Stimulated activated naive CD4-positive, alpha-beta T cell treated with Interleukin-2 at 50 U/mL for 16 hours (primary cell): ENCODE measurements at regions not wholly inside any gene's neighbourhood (a gene's known extent, or its start where the extent isn't known, plus 50 kb on each side); places are given as distances from the start of the nearest gene placed in this dataset.

Source experiments
- DNase-seq: peaks from one replicate; lab custom pipeline; 2025; lab: John Stamatoyannopoulos, UW

DNA sequence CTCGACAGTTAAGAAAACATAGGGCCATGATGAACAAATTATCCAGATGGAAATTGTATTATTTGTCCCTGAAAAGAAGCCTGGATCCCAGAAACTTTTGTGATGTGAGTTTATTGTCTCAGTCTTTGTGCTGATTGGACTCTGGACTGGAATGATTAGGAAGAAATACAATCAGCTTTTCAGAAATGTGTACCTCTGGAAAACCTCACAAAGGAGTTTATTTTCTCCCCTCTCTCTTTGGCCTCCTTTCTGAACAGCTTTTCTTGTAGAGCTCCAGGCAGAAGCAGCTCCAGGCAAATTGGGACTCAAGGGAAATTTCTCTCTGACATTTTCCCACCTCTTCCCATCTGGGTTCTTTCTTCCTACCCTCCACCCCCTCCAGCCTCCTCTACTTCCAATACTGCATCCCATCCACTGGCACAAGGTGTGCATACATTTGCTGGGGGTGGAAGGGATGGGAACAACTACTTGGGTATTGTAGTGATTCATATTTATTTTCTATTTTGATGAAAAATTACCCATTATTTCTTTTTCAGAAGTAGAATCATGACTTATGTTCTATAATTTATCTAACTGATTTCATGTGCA lies 119.7 kb downstream of the CD47 start:
- DNase-seq: no peak

DNA sequence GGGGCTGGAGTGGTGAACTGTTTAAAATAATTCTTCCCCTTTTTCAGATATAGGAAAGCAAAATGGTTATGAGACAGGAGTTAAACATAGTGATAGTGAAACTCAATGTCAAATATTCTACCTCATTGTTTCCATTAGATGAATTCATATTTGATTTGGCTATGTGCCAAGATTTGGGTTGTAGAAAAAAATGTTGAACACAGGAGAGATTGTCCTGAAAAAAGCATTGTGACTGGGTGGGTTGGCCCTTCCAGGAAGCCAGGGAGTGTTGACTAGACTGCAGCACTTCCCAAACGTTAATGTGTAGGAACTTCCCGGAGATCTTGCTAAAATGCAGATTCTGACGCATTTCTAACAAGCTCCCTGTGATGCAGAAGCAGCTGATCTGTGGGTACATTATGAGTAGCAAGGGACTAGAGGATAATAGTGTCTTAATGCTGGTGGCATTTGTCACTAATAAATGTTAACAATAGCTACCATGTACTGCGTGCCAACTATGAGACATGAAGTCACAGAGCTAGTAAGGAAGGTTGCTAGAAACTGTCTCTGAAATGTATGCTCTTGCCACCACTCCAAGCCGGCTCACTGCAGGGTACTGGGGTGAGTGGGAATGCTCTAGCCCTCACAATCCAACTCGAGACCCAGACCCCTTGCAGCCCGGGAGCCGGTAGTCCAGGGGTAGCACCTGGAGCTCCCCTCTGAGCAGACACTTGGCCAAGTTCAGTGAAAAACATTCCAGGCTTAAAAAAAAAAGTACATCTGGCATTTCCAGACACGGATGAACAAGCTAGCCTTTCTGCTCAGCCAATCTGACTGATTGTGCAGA lies 120.6 kb downstream of the CD47 start:
- no peak for DNase-seq

DNA sequence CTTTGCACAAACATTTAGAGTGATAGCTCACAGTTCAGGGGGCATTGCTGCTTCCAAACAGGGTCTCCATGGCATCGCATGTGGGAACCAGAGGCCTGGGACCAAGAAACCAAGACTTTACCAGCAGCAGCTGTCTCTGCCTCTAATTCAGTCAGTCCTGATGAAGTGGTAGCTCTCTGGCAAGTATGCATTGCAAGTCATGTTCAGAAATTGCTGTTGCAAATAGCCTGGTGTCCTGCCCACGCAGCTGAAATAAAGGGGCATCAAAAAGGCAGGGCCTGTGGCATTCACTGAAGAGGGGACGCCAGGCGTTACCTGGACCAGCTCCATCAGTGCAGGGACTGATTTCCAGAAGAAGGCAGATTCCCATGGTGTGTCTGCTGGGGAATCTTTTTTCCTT lies 121.3 kb downstream of the CD47 start:
- DNase-seq: no peak

DNA sequence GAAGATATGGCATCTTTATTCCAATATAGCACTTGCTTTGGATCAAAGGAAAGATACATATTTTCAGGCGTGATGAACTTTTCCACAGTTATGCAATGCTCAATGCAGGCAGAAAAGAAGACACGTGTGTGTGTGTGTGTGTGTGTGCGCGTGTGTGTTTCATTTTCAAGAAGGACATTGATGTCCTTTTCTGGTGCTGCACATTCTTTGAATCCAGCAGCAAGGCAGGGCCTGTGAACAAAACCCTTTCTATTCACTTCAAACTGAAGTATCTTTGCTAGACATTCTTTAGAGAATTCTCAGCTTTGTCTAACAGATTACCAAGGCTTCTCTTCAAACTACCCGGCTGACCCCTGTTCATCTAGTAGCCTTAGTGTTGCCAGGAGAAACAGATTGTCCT lies 124.6 kb downstream of the CD47 start:
- DNase-seq: no peak

DNA sequence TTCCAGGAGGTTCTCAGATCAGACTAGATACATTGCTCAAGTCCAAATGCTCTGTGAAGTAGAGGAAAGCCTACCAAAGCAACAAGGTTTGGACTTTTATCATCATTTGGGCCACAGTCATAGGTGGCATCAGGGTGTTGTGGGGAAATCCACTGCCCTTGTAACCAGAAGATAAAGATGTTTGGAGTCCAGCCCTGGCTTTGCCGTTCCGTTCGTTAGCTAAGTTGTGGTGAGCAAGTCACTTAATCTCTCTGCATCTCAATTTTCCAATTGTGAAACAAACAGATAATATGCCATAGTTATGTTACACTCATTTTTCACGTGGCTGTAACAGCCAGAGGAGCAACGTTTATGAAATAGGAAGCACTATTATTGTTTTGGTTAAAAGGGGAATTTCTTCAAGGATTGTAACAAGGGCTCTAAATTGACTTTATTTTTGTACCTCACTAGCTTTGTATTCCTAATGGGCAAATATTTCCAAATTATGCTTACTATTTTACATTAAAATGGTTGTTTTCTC lies 125.6 kb downstream of the CD47 start:
- DNase-seq: no peak

DNA sequence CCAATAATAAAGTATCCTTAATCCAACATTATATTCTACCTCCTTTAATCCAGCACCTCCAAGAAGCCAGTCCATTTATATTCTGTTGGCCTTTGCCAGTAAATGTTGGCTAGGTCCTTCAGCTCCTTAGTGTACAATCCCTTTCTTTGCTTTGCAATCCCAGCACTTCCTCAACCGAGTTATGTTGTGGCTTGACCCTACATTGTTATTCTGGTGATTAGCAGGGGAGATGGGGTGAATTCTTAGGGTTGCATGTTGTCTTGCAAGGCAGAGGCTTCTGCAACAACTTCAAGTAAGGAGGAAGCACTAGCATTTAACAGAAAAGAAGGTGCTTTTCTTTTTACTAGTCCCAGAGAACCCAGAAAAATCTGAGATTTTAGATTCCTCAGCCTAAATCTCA lies 127.2 kb downstream of the CD47 start:
- DNase-seq: no peak

DNA sequence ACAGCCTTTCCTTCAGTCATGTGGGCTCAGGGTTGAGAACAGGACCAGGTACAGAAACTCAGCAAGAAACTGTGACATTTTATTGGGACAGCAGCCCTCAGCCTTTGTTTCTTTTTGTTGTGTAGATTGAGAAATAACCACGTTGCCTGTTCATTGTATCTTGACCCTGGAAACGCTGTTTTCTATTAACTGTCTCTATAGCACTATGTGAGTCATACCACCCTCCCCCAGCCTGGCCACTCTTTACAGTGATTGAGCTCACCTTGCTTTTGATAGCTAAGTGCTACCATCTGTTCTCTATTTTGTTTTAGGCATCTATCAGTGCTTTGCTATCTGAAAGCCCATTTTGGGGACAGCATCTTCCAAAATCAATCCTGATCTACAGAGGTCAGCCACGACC lies 127.9 kb downstream of the CD47 start:
- DNase-seq: no peak

DNA sequence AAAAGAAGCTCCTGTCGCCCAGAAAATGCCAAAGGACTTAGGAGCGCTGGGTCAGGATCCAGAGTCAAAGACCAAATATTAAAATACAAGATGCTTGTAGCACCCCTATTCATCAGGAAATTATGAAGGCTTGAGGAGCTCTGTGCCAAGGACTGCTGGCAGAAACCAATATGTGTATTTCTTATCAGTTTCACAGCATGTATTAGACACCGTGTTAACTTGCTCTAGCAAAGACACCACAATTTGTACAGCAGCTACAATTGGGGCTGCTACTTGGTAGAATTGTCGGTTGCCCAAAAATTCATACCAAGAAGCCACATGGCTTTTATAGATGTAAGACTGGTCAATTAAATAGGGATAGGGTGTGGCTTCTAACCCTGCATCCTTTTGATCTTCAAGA lies 128.8 kb downstream of the CD47 start:
- DNase-seq: no peak

DNA sequence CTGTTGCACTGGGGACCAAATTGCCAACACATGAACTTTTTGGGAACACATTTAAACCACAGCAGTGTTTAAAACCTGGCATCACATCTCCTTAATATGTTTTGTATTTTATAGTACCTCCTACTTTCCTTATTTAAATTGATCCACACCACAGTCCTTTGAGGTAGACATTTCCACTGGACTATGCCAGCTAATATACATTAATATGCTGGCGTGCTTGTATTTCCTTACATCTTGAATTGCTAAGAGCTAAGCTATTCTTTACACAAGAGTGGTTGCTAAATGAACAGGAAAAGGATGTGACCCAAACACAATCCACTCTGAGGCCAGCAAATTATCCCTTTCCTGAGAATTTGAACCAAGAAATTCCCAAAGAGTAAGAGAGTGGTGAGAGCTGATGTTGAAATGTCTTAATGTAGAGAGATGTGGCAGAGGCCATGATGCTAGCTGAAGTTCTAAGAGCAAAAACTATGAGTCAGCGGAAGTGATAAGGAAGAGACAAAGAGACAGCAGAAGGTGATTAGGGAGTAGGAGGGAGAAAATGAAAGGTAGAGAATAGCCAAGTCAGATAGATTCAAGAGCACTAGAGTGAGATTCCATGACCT lies 131.2 kb downstream of the CD47 start:
- DNase-seq: no peak

DNA sequence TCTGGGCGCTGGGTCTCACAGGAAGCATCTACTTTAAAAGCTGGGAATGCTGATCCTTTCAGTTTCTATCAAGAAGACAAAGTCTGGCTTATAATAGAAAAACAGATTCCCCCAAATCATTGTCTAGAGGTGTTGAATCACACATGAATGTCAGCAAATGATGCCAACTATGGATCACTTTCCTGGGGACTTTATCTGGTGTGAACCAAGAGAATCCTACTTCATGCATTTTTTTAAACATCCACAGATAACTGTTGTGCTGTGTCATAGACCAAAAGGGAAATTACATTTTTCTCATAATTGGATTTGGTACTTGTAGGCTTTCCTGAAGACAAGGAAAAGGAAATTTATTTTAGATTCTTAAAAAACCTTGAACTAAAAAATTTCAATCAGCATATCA lies 132.7 kb downstream of the CD47 start:
- no peak for DNase-seq

DNA sequence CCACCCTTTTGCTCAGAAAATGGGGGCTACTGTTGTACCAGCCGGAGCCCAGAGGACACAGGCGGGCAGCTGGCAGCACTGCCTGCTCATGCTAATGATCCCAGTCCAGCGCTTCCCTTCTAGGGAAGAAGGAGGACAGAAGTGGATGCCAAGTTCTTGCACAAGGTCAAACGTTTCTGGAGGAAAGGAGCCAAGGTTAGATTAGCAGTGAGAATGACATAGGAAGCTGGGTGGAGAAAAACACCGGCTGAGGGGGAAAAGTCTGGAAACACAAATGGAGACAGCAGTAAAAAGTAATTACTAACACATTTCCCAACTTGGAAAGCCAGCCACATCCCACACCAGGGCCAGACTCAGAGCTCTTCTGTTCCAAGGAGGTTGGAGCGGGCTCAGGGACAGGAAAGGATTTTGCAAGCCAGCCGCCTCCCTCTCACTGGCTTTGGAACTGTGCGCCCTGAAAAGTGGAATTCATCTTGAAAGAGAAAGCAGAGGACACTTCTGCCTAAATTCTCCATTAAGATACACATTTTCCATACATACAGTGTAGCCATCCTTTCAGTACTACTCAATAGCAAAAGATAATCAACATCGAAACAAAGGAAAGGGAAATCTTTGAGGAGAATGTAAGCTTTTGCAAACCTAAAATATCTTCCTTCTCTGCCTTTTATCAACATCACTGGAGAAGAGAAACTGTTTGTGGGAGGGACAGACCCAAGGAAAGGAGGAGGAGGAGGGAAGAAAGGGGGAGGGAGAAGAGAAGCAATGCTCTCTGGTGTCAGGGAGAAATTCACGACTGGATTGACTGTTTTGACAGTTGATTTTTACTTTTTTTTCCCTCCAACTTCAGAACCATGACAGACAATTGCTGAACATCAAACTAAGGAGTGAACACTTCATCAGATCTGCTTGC lies 133.6 kb downstream of the CD47 start:
- DNase-seq: no peak

DNA sequence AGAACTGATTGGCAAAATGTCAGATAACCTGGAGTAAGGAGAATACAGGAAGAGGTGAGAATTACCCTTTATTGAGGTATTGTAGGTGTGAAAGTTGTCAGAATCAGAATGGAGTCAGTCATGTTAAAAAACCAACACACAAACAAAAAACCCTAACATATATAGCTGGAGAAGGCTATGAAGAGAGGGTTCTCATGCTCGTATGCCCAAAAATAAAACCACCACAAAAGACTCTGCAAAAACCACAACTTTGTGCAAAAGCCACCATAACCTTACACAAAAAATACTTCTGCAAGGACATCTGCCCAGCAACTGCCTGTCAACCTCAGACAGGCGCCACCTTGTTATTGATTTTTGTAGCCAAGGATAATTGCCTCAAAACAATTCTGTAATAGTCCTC lies 136.0 kb downstream of the CD47 start:
- no peak for DNase-seq

DNA sequence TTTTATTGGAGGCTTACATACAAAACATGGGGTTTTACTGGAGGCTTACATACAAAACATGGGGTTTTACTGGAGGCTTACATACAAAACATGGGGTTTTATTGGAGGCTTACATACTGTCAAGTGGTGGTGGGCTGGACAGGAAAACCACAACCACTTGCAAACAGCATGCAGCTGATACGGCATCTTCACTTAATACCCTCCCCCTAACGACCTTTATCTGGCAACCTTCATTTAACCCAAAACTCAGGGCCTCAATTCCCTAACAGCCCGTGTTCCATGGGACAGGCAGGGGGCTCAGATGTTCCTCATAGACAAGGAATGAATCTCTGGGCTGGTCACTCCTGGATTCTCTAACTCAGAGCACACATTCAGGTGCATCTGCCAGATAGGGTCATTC lies 137.1 kb downstream of the CD47 start:
- no peak for DNase-seq

DNA sequence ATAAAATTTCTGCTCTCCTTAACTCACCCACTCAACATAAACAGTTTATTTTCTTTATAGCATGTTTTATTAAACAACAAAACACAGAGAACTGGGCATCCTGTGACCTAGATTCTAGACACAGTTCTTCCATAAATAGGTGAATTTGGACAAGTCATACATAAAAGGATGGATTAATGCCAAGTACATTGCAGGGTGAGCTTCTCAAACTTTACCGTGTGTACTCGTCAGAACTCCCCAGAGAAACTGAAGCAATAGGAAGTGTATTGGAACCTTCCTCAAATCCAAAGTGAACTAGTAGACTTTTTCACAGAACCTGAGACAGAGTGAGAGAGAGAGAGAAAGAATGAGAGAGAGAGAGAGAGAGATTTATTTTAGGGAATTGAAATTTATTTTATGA lies 139.7 kb downstream of the CD47 start:
- DNase-seq: no peak

DNA sequence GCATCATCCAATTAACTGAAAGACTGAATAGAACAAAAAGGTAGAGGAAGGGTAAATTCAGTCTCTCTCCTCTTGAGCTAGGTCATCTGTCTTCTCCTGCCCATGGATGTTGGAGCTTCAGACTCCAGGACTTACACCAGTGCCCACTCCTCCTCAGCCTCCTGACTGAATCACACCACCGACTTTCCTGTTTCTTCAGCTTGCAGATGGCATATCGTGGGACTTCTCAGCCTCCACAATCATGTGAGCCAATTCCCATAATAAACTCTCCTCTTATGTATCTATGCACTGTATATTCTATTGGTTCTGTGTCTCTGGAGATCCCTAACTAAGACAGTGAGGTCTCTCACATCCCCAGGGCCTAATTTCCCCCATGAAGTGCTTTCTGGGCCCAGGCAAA lies 140.4 kb downstream of the CD47 start:
- DNase-seq: no peak

DNA sequence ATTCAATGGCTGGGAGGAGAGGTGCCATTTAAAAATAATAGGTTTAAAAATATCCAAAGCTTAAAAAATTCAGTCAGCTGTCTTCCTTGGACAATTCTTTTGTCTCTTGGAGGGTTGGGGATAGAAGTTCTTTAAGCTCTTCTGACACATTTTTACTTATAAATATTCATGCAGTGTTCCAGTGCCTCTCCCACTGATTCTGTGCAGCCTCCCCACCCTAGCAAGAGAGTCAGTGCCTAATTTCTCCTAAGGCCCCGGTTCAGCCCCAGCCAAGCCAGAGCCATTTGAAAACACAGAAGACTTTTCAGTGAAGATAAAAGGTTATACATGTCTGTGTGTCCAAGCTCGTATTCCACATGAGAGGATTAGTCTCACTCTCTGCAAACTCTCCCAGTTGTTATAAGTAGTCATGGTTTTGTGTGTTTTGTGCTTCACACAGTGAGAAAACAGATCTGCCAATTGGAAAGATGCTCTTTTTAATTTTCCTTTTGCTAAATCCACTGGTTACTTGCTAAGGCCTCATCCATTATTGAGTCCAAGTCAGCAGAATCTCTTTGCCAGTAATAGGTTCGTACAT lies 141.3 kb downstream of the CD47 start:
- DNase-seq: no peak

DNA sequence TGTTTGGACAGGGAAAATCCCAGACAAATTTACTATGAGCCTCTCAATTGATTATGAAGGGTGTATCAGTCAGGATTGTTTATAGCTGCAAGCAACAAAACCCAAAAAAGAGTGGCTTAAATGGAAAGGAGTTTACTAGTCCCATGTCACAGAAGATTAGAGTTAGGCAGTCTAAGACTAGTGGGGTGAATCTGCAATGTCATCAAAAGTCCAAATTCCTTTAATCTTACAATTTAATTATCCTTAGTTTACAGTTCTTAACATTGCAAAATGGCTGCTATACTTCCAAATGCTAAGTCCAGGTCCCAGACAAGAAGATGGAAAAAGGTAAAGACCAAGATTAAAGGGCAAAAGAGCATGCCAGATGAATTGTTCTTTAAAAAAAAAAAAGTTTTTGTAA lies 143.6 kb downstream of the CD47 start:
- no peak for DNase-seq

DNA sequence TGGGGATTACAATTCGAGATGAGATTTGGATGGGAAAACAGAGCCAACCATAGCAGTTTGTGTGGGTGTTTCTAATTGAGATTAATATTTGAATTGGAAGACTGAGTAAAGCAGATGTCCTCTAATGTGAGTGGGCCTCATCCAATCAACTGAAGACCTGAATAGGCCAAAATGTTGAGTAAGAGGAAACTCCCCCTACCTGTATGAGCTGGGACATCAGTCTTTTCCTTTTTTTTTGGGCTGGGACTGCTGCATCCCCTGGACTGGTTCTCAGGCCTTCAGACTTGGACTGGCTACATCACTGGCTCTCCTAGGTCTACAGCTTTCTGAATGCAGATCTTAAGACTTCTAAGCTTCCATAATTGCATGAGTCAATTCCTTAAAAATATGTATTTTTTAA lies 144.1 kb downstream of the CD47 start:
- DNase-seq: no peak

DNA sequence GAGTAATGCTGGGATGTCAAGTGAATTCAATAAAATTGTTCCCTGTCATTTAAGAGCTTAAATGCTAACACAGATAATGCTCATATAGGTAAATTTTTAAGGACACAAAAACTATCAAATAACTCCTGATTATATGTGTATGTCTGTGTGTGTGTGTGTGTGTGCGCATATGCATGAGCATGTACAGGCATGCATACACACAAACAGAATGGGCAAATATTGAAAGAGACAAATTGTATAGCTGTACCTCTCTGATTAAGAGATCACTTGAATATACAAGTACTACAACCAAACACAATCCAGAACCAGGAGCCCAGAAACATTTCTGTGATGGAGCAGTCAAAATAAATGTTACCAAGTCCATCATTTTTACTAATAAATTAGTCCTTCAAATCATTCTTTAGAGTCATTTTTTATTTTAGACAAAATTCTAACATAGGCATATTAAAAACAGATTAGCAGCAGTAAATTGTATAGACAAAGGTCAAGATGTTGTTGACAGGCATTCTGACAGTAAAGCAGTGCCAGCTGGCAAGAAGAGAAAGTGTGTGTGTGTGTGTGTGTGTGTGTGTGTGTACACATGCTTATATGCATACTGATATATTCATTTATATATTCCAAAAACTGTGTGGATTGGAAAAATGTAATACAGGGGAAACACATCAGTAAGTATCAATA lies 145.3 kb downstream of the CD47 start:
- no peak for DNase-seq

DNA sequence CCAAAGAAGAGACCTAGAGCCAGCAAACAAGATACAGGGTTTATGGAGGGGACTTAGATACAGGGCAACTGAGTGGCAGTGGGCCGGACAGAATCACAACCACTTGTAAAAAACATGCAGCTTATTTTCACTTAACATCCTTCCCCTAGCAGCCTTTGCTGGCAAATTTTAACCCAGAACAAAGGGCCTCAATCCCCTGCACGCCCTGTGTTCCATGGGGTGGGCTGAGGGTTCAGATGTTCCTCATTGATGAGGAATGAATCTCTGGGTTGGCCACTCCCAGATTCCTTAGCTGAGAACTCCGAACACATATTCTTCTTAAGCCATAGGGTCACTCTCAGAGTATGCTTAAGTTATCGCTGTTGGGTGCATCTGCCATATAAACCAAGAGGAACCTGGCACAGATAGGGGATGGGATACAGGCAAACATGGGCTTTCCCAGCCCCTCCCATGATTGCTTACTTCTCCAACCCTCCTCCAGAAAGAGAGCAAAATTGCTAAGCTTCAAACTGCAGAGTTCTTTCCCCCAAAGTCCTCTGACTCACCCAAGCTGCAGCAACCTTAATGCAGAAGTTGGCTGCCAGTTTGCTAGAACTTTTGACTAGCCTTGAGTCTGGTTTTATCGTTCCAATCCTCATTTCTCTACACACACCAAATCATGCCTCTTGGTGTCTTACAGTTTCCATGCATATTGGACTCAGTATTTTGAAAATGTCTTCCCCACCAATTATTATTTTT lies 146.9 kb downstream of the CD47 start:
- no peak for DNase-seq
